ENCODE measurements at regions not wholly inside any gene's neighbourhood (a gene's known extent, or its start where the extent isn't known, plus 50 kb on each side); places are given as distances from the start of the nearest gene placed in this dataset.
A peak's percentile ranks its signal among the peaks of the same experiment; 100 is the strongest.

- no peak overlapping the region for H3K27ac ChIP-seq (replicated peaks)
- no peak for DNase-seq
- no peaks in the 10 kb centered on the region for H3K36me3 ChIP-seq
- intact Hi-C loops (cut with micrococcal nuclease), result no loop called here
- TF ChIP-seq, protein P1, sequence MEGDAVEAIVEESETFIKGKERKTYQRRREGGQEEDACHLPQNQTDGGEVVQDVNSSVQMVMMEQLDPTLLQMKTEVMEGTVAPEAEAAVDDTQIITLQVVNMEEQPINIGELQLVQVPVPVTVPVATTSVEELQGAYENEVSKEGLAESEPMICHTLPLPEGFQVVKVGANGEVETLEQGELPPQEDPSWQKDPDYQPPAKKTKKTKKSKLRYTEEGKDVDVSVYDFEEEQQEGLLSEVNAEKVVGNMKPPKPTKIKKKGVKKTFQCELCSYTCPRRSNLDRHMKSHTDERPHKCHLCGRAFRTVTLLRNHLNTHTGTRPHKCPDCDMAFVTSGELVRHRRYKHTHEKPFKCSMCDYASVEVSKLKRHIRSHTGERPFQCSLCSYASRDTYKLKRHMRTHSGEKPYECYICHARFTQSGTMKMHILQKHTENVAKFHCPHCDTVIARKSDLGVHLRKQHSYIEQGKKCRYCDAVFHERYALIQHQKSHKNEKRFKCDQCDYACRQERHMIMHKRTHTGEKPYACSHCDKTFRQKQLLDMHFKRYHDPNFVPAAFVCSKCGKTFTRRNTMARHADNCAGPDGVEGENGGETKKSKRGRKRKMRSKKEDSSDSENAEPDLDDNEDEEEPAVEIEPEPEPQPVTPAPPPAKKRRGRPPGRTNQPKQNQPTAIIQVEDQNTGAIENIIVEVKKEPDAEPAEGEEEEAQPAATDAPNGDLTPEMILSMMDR (IDR thresholded peaks at IDR 0.05; ENCODE audit: borderline replicate concordance), result no peak
- H3K27me3 ChIP-seq (ENCODE audit: low read depth), result no peaks in the 10 kb centered on the region
- no peaks in the 10 kb centered on the region for H3K9me3 ChIP-seq (replicated peaks)
- H3K4me1 ChIP-seq, result peaks cover 45% of the 10 kb centered on the region
- H3K4me3 ChIP-seq, result no peak overlapping the region
Observed at GRCh38 chr18:64979791-64980190, 771.0 kb upstream of the CDH7 start.

DNA sequence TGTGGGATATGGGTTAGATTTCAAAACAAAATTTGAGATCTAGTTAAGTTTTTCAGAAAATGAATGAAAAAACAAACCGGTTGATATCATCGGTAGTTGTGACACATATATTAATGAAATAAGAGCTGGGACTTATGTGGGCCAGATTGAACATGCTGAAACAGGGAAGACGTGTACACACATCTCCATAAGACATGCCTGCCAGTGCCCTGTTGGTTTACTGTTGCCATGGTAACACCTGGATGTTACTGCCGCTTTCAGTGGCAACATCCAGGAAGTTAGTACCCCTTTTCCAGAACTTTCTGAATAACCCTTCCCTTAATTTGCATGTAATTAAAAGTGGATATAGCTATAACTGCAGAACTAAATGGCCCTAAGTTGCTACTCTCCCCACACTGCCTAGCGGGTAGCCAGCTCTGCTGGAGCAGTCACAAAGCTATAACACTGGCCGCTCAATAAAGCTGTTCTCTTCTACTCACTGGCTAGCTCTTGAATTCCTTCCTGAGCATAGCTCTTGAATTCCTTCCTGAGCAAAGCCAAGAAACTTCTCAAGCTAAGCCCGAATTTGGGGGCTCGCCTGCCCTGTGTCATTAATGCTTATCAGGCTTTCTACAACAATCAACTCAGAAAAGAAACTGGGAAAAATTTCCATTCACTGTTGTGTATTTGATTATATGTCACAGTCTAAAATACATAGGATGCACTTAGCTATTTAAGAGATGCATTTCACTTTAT lies 776.3 kb upstream of the CDH7 start:
- H3K4me3 ChIP-seq, result no peak overlapping the region
- intact Hi-C loops (cut with micrococcal nuclease), result no loop called here
- no peak overlapping the region for H3K27ac ChIP-seq (replicated peaks)
- TF ChIP-seq, protein P1 (IDR thresholded peaks at IDR 0.05; ENCODE audit: borderline replicate concordance), result no peak
- no peaks in the 10 kb centered on the region for H3K36me3 ChIP-seq
- DNase-seq, result no peak
- peaks cover 45% of the 10 kb centered on the region for H3K4me1 ChIP-seq
- no peaks in the 10 kb centered on the region for H3K27me3 ChIP-seq (ENCODE audit: low read depth)
- no peaks in the 10 kb centered on the region for H3K9me3 ChIP-seq (replicated peaks)

DNA sequence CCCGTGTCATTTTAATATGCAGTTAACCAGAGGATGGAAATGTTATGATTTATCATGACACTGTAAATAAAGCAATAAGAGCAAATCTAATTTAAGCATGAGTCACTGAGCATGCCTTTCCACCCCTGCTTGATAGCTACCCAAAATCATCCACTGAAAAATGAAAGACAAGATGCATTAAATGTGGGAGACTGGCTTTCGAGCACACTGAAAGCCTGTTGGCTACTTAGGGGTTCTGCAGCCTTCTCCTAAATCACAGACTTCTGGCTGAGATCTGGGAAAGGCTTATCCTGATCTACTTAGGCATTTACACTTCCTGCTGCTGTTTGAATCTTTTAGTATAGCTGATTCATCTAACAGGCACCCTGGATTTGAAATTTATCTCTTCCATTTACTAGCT lies 778.3 kb upstream of the CDH7 start:
- no peaks in the 10 kb centered on the region for H3K27me3 ChIP-seq (ENCODE audit: low read depth)
- DNase-seq, result no peak
- no peaks in the 10 kb centered on the region for H3K9me3 ChIP-seq (replicated peaks)
- no peak overlapping the region for H3K4me3 ChIP-seq
- TF ChIP-seq, protein P1 (IDR thresholded peaks at IDR 0.05; ENCODE audit: borderline replicate concordance), result no peak
- H3K27ac ChIP-seq (replicated peaks), result peak overlapping the region; percentile 57
- intact Hi-C loops (cut with micrococcal nuclease), result no loop called here
- H3K36me3 ChIP-seq, result no peaks in the 10 kb centered on the region
- H3K4me1 ChIP-seq, result peaks cover 48% of the 10 kb centered on the region

- TF ChIP-seq, protein P1 (IDR thresholded peaks at IDR 0.05; ENCODE audit: borderline replicate concordance), result no peak
- H3K27ac ChIP-seq (replicated peaks), result no peak overlapping the region
- no peaks in the 10 kb centered on the region for H3K27me3 ChIP-seq (ENCODE audit: low read depth)
- intact Hi-C loops (cut with micrococcal nuclease), result no loop called here
- no peak overlapping the region for H3K4me3 ChIP-seq
- H3K9me3 ChIP-seq (replicated peaks), result no peaks in the 10 kb centered on the region
- H3K4me1 ChIP-seq, result peaks cover 23% of the 10 kb centered on the region
- no peaks in the 10 kb centered on the region for H3K36me3 ChIP-seq
- DNase-seq, result peak; percentile 23
Observed at GRCh38 chr18:64966667-64967066, 784.1 kb upstream of the CDH7 start.

DNA sequence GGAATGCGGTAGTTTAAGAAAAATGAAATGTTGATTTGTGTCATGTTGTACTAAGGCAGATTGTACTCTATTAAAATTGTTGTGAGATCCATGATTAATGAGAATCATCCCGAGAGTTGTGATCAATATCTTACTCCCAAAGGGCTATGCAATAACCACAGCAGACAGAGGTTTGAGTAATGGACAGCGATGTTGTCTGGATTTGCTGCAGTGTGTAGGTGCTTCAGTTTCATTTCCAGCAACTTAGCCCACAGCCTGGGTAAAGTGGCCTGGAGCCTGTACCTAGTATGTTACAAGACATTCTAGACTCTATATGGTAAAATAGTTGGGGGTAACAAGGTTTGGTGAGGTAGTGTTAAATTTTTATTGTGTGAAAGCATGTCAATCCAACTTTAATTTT lies 794.3 kb upstream of the CDH7 start:
- Histone ChIP-seq H3K4me3 (no peak overlapping the region), H3K4me1 (no peaks in the 10 kb centered on the region), H3K27me3 (ENCODE audit: low read depth) (no peaks in the 10 kb centered on the region), H3K27ac (replicated peaks) (no peak overlapping the region), H3K9me3 (replicated peaks) (no peaks in the 10 kb centered on the region), H3K36me3 (no peaks in the 10 kb centered on the region)
- TF ChIP-seq, protein P1 (IDR thresholded peaks at IDR 0.05; ENCODE audit: borderline replicate concordance), result no peak
- DNase-seq, result no peak
- intact Hi-C loops (cut with micrococcal nuclease), result no loop called here
